GM18519 (cell line): ENCODE measurements at regions not wholly inside any gene's neighbourhood (a gene's known extent, or its start where the extent isn't known, plus 50 kb on each side); places are given as distances from the start of the nearest gene placed in this dataset.
"Not testable (repeated sequence)": the region's sequence is repeated elsewhere in the genome, so short reads cannot be mapped to it uniquely, and the experiment has no call there.

Experiments used
- ATAC-seq: cut with Tn5 transposase; IDR thresholded peaks from one replicate; pipeline ENCODE4 v1.9.1; 2021; ENCODE audit warnings: mild to moderate bottlenecking, moderate library complexity; ENCODE audit not compliant: unreplicated experiment, low FRiP score

DNA sequence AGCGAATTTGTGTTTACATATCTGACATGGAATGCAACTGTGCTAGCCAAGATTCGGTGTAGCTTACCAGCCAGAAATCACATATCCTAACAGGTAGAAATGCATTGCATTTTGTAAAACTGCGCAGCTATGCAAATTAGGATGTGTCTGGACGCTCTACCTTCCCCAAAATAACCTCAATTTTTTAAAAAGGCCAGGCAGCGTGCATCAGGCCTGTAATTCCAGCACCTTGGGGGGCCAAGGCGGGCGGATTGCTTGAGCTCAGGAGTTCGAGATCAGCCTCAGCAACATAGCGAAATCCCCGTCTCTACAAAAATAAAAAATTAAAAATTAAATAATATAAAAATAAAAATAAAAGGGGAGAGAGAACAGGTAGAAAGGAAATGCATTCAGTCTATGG lies 305.0 kb downstream of the TYW1 start:
- no peak for ATAC-seq

DNA sequence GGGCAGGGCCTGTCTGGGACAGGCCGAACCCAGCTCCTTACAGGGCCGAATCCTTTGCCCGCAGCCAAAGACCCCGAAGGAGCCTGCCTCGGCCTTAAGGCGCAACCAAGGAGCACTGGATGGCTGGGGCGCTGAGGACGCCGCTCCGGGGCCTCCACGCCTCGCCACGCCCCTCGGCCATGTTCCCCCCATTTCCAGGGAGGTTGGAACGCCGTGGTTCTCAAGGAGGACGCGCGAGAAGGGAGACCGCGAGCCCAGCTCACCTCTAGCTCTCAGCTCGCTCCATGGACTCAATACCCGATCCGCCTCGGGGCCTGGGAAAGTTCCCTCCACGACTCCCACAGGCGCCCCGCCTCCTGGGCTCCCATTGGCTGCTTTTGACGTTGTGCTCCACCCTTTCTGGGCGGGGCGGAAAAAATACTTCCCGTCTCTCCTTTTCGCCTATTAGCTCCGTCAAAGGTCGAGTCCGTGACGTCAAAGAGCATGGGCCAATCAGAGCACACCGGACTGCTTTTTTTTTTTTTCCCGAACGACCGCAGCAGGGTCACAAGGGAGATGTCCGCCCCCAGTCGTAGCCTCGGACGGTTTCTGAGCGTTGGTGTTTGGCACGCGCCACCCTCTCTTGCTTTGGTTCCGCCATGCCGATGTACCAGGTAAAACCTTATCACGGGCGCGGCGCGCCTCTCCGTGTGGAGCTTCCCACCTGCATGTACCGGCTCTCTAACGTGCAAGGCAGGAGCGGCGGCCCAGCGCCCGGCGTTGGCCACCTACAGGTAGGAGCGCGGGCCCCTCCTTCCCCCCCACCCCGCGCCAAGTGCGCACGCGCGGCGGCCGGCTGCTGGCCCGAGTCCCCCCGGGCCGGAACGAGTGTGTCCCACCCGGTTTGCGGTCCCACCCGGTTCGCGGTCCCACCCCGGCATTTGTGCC lies 305.7 kb downstream of the TYW1 start:
- ATAC-seq: peak; percentile 72

DNA sequence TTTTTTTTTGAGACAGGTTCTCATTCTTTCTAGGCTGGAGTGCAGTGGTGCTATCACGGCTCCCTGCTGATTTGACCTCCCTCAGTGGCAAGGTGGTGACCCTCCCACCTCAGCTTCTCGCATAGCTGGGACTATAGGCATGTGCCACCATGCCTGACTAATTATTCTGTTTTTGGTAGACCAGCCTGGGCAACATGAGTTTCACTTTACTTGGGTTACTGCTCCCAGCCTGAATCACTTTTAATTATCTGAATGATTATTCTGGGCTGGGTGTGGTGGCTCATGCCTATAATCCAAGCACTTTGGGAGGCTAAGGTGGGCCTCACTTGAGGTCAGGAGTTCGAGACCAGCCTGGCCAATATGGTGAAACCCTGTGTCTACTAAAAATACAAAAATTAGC lies 308.2 kb downstream of the TYW1 start:
- not testable (repeated sequence) for ATAC-seq

DNA sequence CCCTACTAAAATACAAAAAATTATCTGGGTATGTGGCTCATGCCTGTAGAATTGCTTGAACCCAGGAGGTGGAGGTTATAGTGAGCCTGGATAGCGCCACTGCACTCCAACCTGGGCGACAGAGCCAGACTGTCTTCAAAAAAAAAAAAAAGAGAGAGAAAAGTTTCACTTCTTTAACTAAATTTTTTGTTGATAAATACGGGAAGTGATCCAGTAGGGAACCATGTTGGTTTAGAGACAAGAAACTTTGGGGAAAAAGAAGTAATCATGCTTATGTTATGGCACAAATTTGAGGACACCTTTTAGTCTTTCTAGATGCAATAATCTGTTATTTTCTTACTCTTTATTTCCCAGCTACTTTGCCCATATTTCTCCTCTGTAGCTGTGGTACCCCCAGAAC lies 309.7 kb downstream of the TYW1 start:
- no peak for ATAC-seq

DNA sequence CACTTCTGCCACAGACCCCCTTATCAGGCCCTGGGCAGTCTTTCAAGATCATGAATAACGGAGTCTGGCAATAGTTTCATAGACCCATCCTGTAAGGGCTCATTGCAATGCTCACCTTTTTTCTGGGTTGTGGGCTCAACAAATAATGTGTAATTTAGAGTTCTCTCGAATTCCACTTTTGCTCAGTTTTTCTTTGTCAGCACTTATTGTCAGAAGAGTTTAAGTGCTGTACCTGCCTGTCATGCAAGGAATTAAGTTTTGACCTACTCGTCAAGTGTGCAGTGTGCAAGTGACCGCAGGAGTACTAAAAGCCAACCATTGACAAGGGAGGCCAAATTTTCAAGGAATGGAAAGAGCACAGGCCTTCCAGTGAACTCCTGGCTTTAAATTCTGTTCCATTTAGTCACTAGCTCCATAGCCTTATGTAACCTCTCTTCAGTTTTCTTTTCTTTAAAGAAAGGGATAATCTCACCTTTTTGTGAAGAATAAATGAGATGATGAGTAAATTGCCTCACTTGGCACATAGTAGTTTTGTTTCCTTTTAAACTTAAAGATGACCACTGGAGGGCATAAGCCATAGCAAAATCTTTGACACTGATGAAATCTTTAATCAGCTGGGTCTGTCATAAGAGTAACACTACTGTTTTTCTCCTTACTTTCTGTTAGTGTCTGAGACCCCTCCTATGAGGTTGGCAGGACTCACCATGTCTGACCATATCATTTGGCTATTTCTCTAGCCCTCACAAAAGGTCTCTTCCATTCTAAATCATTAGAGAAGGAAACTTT lies 313.3 kb downstream of the TYW1 start:
- no peak for ATAC-seq

DNA sequence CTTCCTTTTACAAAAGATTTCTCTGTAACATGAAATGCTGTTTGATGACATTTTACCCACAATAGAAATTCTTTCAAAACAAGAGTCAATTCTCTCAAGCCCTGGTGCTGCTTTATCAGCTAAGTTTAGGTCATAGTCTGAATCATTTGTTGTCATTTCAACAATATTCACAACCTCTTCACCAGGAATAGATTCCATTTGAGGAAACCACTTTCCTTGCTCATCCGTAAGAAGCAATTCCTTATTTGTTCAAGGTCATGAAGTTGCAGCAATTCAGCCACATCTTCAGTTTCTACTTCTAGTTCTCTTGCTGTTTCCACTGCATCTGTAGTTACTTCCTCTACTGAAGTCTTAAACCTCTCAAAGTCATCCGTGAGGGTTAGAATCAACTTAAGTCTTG lies 315.3 kb downstream of the TYW1 start:
- no peak for ATAC-seq

DNA sequence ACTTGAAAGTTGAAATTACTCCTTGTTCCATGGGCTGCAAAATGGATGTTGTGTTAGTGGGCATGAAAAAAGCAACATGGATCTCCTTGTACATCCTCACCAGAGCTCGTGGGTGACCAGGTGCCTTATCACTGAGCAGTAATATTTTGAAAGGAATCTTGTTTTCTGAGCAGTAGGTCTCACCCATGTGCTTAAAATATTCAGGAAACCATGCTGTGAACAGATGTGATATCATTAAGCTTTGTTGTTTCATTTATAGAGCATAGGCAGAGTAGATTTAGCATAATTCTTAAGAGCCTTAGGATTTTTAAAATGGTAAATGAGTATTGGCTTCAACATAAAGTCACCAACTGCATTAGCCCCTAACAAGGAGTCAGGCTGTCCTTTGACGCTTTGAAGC lies 316.6 kb downstream of the TYW1 start:
- ATAC-seq: no peak

DNA sequence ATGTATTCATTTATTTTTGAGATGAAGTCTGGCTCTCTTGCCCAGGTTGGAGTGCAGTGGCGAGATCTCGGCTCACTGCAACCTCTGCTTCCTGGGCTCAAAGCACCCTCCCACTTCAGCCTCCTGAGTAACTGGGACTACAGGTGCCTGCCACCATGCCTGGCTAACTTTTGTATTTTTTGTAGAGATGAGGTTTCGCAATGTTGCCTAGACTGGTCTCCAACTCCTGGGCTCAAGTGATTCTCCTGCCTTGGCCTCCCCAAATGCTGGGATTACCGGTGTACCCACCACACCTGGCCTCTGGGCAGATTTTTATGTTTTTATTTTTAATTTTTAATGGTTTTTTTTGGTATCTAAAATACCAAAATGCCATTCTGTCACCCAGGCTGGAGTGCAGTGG lies 320.3 kb downstream of the TYW1 start:
- not testable (repeated sequence) for ATAC-seq

DNA sequence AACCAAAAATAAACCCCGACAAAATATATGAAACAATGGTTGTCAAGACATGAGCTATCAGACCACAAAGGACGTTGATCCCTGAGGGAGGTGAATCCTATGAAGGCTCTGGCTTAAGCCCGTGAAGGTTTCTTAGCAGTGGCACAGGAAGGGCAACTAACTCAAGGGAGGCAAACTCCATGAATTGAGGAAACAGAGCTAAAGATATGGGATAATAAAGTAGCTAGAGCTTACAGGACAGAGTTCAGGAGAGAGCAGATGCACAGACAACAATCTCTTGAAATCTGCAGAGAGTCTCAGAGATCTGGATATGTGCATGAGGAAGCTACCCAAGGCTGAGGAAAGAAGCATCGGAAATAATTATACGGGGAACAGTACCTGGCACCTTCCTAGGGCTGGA lies 331.6 kb downstream of the TYW1 start:
- ATAC-seq: not testable (repeated sequence)

DNA sequence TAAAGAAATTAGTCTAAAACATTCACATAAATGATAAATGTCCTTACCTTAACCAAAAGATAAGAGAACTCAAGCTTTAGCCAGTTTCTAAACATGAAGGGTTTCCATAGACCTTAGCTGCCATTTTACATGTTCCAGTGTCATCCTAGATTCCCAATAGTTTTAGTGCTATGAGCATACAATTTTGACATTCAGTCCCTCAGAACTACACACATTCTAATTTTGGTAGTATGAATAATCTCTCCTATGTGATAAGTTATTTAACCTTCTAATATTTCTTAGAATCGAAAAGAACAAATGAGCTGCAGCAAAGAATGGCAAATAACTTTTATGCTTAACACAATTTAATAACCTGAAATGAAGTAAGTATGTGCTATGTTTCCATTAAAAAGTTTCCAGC lies 338.5 kb downstream of the TYW1 start:
- ATAC-seq: not testable (repeated sequence)

DNA sequence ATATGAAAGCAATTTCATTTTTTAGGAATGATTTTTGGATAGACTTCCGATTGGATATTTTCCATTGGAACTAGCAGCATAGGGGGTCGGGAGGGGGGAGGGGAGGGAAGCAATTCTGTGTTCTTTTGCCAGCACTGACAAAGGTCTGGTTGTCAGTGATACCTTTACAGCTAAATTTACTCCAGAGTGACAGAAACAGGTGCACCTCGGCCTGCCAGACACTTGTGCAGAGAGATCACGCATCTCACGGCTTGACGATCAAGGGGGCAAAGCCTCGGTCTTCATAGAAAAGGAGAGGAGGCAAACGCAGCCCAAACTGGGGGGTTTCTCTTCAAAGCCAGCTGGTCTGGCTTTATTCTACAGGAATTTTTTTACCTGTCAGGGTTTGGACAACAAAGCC lies 339.0 kb downstream of the TYW1 start:
- not testable (repeated sequence) for ATAC-seq

DNA sequence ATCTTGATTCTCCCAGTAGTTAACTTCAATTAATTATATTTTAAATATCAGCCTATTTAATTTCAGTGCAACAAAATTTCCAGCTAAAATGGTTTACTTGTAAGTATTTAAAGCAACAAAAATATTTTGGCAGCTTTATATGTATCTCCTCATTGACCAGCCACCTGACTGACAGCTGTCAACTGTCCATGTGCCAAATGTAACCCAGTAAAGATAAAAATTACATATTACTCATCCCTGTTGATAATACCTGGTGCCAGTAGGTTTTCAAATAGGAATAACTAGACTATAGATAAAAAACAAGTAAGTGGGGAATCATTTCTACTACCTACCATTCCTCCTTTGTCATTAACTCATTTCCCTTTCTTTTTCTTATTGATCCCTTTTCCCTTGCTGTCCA lies 341.9 kb downstream of the TYW1 start:
- not testable (repeated sequence) for ATAC-seq

DNA sequence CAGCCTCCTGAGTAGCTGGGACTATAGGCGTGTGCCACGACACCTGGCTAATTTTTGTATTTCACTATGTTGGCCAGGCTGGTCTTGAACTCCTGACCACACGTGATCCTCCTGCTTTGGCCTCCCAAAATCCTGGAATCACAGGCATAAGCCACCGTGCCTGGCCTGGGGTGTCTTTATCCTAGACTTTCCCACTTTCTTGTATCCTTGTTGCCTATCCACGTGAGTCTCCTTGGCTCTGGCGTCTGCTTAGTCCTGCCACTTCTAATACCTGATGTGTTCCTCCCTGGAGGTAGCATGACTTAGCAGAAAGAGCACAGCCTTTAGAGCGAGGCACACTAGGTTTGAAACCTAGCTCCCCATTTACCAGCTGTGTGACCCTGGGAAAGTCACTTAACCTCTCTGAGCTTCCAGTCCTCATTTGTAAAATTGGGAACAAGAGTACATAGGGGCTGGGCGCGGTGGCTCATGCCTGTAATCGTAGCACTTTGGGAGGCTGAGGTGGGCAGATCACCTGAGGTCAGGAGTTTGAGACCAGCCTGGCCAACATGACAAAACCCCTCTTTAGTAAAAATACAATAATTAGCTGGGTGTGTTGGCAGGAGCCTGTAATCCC lies 344.6 kb downstream of the TYW1 start:
- no peak for ATAC-seq

DNA sequence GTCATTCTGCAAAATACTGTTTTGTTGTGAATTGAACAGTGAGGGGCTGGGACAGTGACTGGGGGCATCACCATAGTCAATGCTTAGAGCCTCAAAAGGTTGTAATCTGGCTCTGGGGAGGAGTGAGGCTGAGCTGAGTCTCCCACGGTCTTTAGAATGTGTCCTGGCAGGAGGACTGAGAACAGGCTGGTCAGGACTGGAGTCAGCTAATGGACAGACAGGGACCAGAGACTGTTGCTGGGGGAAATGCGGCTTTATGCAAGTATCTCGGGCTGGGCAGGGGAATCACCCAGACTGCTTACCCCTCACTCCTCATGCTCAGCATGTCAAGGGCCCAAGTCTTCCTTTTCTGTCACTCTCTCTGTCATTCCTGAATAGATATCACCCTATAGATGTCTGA lies 346.5 kb downstream of the TYW1 start:
- ATAC-seq: no peak

DNA sequence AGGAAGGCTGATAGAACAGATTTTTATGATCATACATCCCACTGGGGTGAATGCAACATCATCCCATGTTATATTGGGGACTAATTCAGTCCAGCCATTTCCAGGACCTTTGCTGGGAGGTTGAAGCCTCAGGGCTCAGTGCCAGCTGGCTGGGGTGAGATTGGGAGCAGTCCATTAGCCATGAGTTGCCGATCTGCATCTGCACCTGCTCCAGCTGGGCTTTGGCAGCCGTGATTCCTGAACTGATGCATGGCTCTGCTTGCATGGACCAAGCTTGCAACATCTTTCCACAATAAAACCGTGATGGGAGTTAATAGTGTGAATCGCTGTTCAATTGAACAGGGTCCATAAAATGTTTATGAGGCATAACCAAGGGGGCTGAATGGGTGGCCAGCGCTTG lies 346.9 kb downstream of the TYW1 start:
- no peak for ATAC-seq

DNA sequence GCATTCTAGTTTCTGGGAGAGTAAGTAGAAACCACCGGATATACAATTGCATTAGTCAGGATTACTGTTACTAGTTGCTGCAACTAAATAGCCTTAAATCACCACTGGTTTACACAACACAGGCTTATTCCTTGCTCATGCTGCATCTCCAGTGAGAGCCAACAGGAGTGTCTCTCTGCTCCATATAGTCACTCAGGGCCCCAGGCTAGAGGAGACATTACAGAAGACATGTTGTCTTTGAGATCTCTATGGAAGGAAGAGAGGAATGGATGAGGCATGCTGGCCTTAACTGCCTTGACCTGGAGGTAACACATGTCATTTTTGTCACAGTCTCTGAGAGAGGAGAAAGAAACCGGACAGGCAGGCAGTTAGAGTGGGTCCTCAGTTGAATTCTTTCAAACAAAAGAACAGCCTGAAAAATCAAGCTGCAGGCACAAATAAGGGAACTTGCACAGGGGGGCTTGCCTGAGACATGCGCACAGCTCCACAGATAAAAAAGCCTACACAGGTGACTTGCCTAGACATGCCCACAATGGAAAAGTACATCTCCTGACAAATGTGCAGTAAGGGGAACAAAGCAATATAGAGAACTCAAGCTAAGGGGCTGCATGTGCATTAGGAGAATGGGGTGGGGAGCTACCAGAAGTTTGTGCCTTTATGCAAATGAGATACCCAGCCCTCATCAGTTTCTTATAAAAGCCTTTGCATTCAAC lies 348.0 kb downstream of the TYW1 start:
- ATAC-seq: no peak

DNA sequence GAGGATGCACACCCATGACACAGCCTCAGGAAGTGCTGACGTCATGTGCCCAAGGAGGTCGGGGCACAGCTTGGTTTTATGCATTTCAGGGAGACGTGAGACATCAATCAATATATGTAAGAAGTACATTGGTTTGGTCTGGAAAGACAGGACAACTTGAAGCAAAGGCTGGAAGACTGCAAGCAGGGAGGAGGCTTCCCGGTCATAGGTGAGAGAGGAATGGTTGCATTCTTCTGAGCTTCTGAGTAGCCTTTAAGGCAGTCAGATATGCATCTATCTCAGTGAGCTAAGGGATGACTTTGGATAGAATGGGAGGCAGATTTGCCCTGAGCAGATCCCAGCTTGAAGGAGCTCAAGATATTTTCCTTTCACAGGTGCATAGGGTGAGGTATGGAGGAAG lies 349.5 kb downstream of the TYW1 start:
- ATAC-seq: no peak

DNA sequence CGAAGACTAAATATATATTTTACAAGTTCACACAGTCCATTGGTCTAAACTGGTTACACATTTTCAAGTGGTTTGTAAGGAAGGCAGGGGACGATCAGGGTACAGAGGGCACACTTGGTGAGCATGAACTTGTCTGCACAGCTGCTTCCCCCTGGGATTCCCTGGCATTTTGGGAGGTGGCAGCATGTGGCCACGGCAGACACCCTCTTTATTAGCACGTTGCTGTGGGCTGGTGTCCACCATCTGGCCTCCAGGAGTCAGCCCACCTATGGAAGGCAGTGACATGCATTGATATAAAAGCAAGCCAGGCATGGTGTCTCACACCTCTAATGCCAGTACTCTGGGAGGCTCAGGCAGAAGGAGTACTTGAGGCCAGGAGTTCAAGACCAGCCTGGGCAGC lies 350.2 kb downstream of the TYW1 start:
- no peak for ATAC-seq

DNA sequence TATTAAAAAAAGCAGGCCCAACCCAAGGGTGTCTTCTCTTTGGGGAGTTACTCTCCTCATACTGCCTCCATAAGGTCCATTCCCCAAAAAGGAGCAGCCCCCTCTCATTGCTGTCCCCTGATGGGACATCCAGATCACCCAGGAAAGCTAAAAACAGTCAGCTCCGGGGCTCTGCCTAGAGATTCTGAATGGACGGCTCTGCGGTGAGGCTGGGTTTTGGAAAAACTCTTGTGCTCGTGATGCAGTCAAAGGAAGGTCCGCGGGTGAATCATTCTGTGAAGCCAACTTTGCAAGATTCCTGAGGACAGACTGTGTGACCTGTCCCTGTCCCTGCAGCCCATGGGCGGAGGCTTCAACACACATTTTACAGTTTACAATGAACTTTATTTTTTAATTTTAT lies 351.5 kb downstream of the TYW1 start:
- no peak for ATAC-seq

DNA sequence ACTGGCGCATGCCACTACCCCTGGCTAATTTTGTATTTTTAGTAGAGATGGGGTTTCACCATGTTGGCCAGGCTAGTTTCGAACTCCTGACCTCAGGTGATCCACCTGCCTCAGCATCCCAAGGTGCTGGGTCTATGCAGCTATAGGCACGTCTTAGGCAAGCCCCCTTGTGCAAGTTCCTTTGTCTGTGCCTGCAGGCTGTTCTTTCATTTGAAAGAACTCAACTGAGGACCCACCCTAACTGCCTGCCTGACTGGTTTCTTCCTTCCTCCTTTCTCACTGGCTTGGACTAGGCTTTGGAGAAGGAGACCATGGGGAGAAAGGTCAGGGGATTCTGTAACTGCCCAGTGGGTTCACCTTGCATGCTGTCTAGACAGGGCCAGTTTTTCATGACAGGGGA lies 361.0 kb downstream of the TYW1 start:
- ATAC-seq: not testable (repeated sequence)

DNA sequence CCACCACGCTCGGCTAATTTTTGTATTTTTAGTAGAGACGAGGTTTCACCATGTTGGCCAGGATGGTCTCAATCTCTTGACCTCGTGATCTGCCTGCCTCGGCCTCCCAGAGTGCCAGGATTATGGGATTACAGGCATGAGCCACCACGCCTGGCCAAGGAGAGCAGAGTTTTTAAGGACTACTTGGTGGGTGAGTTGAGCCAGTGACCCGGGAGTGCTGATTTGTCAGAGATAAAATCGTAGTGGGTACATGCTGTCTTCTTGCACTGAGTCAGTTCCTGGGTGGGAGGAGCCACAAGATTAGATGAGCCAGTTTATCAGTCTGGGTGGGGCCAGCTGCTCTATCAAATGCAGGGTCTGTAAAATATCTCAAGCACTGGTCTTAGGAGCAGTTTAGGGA lies 361.7 kb downstream of the TYW1 start:
- ATAC-seq: not testable (repeated sequence)
